GM12878 (cell line): ENCODE measurements at regions not wholly inside any gene's neighbourhood (a gene's known extent, or its start where the extent isn't known, plus 50 kb on each side); places are given as distances from the start of the nearest gene placed in this dataset.

Source experiments
- ATAC-seq: fragments of 200-7000 bp; cut with Tn5 transposase; 3 replicates; pipeline ENCODE4 v1.9.1; 2020; ENCODE audit warnings: mild to moderate bottlenecking, moderate library complexity
- BruUV-seq: library from RNA; stranded (reverse); fragments of 400-500 nt; replicated peaks from 2 replicates; lab custom pipeline; 2021; lab: Mats Ljungman, UMichigan
- CTCF ChIA-PET: fragments of 300-600 bp; sonication (Branson Sonifier 250); formaldehyde crosslinking; extraction: SDS; loops from one replicate; lab custom pipeline; 2021; ENCODE audit warnings: inconsistent platforms; lab: Yijun Ruan, JAX
- POLR2A ChIA-PET: fragments of 350-600 bp; formaldehyde crosslinking; extraction: SDS; loops from one replicate; lab custom pipeline; 2021; ENCODE audit warnings: inconsistent platforms; lab: Charles Lee
- RAD21 ChIA-PET: fragments of 300-600 bp; sonication (Branson Sonifier 250); formaldehyde crosslinking; loops from one replicate; lab custom pipeline; 2023; ENCODE audit warnings: antibody characterized with exemption; ENCODE audit not compliant: unreplicated experiment; lab: Charles Lee
- SMC1A ChIA-PET: fragments of 300-600 bp; sonication (Branson Sonifier 250); formaldehyde crosslinking; loops from one replicate; lab custom pipeline; 2023; ENCODE audit not compliant: unreplicated experiment, uncharacterized antibody; lab: Charles Lee
- DNase-seq: peaks from one replicate; pipeline ENCODE4 v3.0.0-alpha.2; 2011; ENCODE audit warnings: low read depth, low spot score
- FAIRE-seq: peaks from 3 replicates; lab custom pipeline; 2011; peaks lifted over from hg19 to GRCh38; lab: Jason Lieb, UNC
- H2AFZ ChIP-seq: 2 replicates; pipeline ENCODE4 v1.6.0; 2011; ENCODE audit warnings: low read depth, low read length, control low read depth; ENCODE audit not compliant: control insufficient read depth
- H3K27ac ChIP-seq: 2 replicates; pipeline ENCODE4 v1.5.1; 2011; ENCODE audit warnings: control low read depth; ENCODE audit not compliant: control insufficient read depth, insufficient read depth
- H3K27me3 ChIP-seq, 2 experiments: replicated peaks in 1 of 2; 2 replicates each; pipeline versions ENCODE4 v1.6.0 to v1.6.1; 2011; ENCODE audit warnings: low read length in 1 of 2; ENCODE audit not compliant: control insufficient read depth in 2 of 2, insufficient read depth in 2 of 2
- H3K36me3 ChIP-seq, 2 experiments: 2 replicates each; pipeline ENCODE4 v1.5.1; 2011; ENCODE audit warnings: low read length in 1 of 2; ENCODE audit not compliant: control insufficient read depth in 2 of 2, insufficient read depth in 2 of 2
- H3K4me1 ChIP-seq: 2 replicates; pipeline ENCODE4 v1.6.1; 2011; ENCODE audit warnings: mild to moderate bottlenecking, low read length, moderate library complexity, mixed read lengths; ENCODE audit not compliant: control insufficient read depth, insufficient read depth
- H3K4me2 ChIP-seq: 2 replicates; pipeline ENCODE4 v1.6.0; 2011; ENCODE audit warnings: control low read depth; ENCODE audit not compliant: control insufficient read depth, insufficient read depth
- H3K4me3 ChIP-seq: fragments of 200-600 bp; sonication (generic); 2 replicates; pipeline ENCODE4 v1.5.1; 2016
- H3K79me2 ChIP-seq: 2 replicates; pipeline ENCODE4 v1.6.0; 2011; ENCODE audit warnings: low read length; ENCODE audit not compliant: control insufficient read depth, insufficient read depth
- H3K9ac ChIP-seq: 2 replicates; pipeline ENCODE4 v1.8.0; 2011; ENCODE audit warnings: low read length, control low read depth, mixed read lengths; ENCODE audit not compliant: control insufficient read depth, insufficient read depth
- H3K9me3 ChIP-seq: replicated peaks from 3 replicates; pipeline ENCODE4 v1.5.1; 2011; ENCODE audit warnings: mild to moderate bottlenecking, low read length; ENCODE audit not compliant: control insufficient read depth, insufficient read depth
- H4K20me1 ChIP-seq: 2 replicates; pipeline ENCODE4 v1.6.0; 2011; ENCODE audit not compliant: control insufficient read depth, insufficient read depth
- BRCA1 ChIP-seq: IDR thresholded peaks from 2 replicates; pipeline ENCODE4 v1.6.1; 2011; ENCODE audit warnings: low read depth, low read length, improper control_type of control experiment
- CHD4 ChIP-seq: fragments of 200-600 bp; sonication (generic); IDR thresholded peaks from 2 replicates; pipeline ENCODE4 v1.6.1; 2016; ENCODE audit warnings: mild to moderate bottlenecking
- FOXK2 ChIP-seq: fragments of 450-650 bp; IDR thresholded peaks from 2 replicates; pipeline ENCODE4 v1.6.1; 2017; ENCODE audit warnings: mild to moderate bottlenecking, moderate library complexity
- GABPA ChIP-seq: IDR thresholded peaks from 2 replicates; pipeline ENCODE4 v1.6.1; 2014; ENCODE audit warnings: antibody characterized with exemption, low read depth, mild to moderate bottlenecking, inconsistent platforms
- KLF5 ChIP-seq: fragments of 450-650 bp; IDR thresholded peaks from 2 replicates; pipeline ENCODE4 v1.6.1; 2014; ENCODE audit warnings: mild to moderate bottlenecking; ENCODE audit not compliant: partially characterized antibody
- MEF2B ChIP-seq: fragments of 450-650 bp; IDR thresholded peaks from 2 replicates; pipeline ENCODE4 v1.6.1; 2018; ENCODE audit warnings: mild to moderate bottlenecking, moderate library complexity; ENCODE audit not compliant: partially characterized antibody, poor library complexity, severe bottlenecking
- MTA3 ChIP-seq: IDR thresholded peaks from 2 replicates; pipeline ENCODE4 v1.6.1; 2012; ENCODE audit warnings: low read length, inconsistent platforms, borderline replicate concordance
- MXI1 ChIP-seq: fragments of 150-350 bp; IDR thresholded peaks from 2 replicates; pipeline ENCODE4 v1.6.1; 2011; ENCODE audit warnings: low read depth, mild to moderate bottlenecking, inconsistent platforms, low read length, improper control_type of control experiment
- NFYB ChIP-seq: IDR thresholded peaks from 2 replicates; pipeline ENCODE4 v1.6.1; 2011; ENCODE audit warnings: low read depth, mild to moderate bottlenecking, low read length, improper control_type of control experiment, moderate library complexity; ENCODE audit not compliant: insufficient read depth
- NR2C2 ChIP-seq: IDR thresholded peaks from 2 replicates; pipeline ENCODE4 v1.6.1; 2011; ENCODE audit warnings: borderline replicate concordance, low read depth; ENCODE audit not compliant: control insufficient read depth, insufficient read length
- NRF1 ChIP-seq: conservative IDR thresholded peaks from 2 replicates; pipeline ENCODE4 v1.6.1; 2011; ENCODE audit warnings: mild to moderate bottlenecking, low read depth, low read length, improper control_type of control experiment
- RB1 ChIP-seq: fragments of 450-650 bp; formaldehyde crosslinking; IDR thresholded peaks from 2 replicates; pipeline ENCODE4 v1.6.1; 2017; ENCODE audit warnings: mild to moderate bottlenecking, borderline replicate concordance
- SP1 ChIP-seq: IDR thresholded peaks from one replicate; pipeline ENCODE4 v1.6.1; 2011; ENCODE audit warnings: low read depth, low read length
- USF2 ChIP-seq: IDR thresholded peaks from 2 replicates; pipeline ENCODE4 v1.6.1; 2011; ENCODE audit warnings: low read depth, low read length, improper control_type of control experiment, borderline replicate concordance
- YY1 ChIP-seq: IDR thresholded peaks from 2 replicates; pipeline ENCODE4 v1.6.1; 2011; ENCODE audit warnings: low read depth, mild to moderate bottlenecking, low read length
- ZBED1 ChIP-seq: IDR thresholded peaks from 2 replicates; pipeline ENCODE4 v1.6.1; 2016; ENCODE audit warnings: borderline replicate concordance
- ZBTB4 ChIP-seq: fragments of 450-650 bp; formaldehyde crosslinking; IDR thresholded peaks from 2 replicates; pipeline ENCODE4 v1.4.0; 2022; ENCODE audit warnings: mild to moderate bottlenecking, moderate library complexity
- ZNF274 ChIP-seq: IDR thresholded peaks from one replicate; pipeline ENCODE4 v1.8.0; 2011; ENCODE audit not compliant: insufficient read length, insufficient read depth
- WGBS: methylation state at CpG from one replicate; pipeline ENCODE4 v1.1.6; 2016; ENCODE audit warnings: low lambda C conversion rate; ENCODE audit not compliant: insufficient replicate concordance, insufficient coverage; ENCODE audit errors: missing lambda C conversion rate; 5-methylcytosine and 5-hydroxymethylcytosine counted together
- in situ Hi-C: fragments of 300-500 bp; cut with MboI; formaldehyde crosslinking; loops from 9 replicates; pipeline ENCODE4 v1.14.3; 2018; ENCODE audit warnings: mixed read lengths
- intact Hi-C: fragments of 100-400 bp; cut with micrococcal nuclease; formaldehyde crosslinking; loops from one replicate; pipeline ENCODE4 v1.14.2; 2022; ENCODE audit not compliant: unreplicated experiment

- 4% methylated on average over 4 of the region's 4 CpGs for WGBS
- H3K79me2 ChIP-seq, result no peaks in the 10 kb centered on the region
- H3K4me3 ChIP-seq, result no peak overlapping the region
- DNase-seq, result no peak
- H3K4me2 ChIP-seq, result no peak overlapping the region
- no peaks in the 10 kb centered on the region for H4K20me1 ChIP-seq
- no peaks in the 10 kb centered on the region for H3K9me3 ChIP-seq
- no TSS peak for BruUV-seq
- RAD21 ChIA-PET, result interaction anchor here (0.7 kb wide), 1 partner anchor 201 kb away, joined by 3 read pairs; no protein-coding TSS in a partner anchor
- H2AFZ ChIP-seq, result no peak overlapping the region
- no peak overlapping the region for H3K27ac ChIP-seq
- intact Hi-C loops, result loop anchor here (5.0 to 10.0 kb wide), 3 partner anchors 182 to 1017 kb away; no protein-coding TSS in a partner anchor
- no peak for FAIRE-seq
- no peaks in the 10 kb centered on the region for H3K27me3 ChIP-seq
- no peaks in the 10 kb centered on the region for H3K36me3 ChIP-seq
- no peaks in the 10 kb centered on the region for H3K4me1 ChIP-seq
- ATAC-seq, result no peak
- CTCF ChIA-PET, result interaction anchor here (1.2 to 3.7 kb wide), 6 partner anchors 9 to 407 kb away, joined by 3 to 32 read pairs (median 16); no protein-coding TSS in a partner anchor
- H3K9ac ChIP-seq, result no peak overlapping the region
- SMC1A ChIA-PET, result interaction anchor here (0.6 to 2.1 kb wide), 2 partner anchors 9 to 541 kb away, joined by 3 to 11 read pairs; no protein-coding TSS in a partner anchor
- in situ Hi-C loops, result loop anchor here (5.0 kb wide), 2 partner anchors 202 to 542 kb away; no protein-coding TSS in a partner anchor
- POLR2A ChIA-PET, result no interaction called here
- TF ChIP-seq ZNF274 (no peak), FOXK2 (no peak), ZBTB4 (CRISPR knock-in tag) (no peak), MEF2B (no peak), NRF1 (no peak), NR2C2 (no peak), CHD4 (no peak), ZBED1 (no peak), BRCA1 (no peak), USF2 (no peak), SP1 (no peak), YY1 (no peak), MXI1 (no peak), RB1 (no peak), GABPA (no peak), MTA3 (no peak), KLF5 (no peak), NFYB (no peak)
Observed at GRCh38 chr10:60644436-60645130, 133.7 kb upstream of the CDK1 start.
